GM12872 (cell line): ENCODE measurements at regions not wholly inside any gene's neighbourhood (a gene's known extent, or its start where the extent isn't known, plus 50 kb on each side); places are given as distances from the start of the nearest gene placed in this dataset.

Source experiments
- TF ChIP-seq, protein P1 (sequence below): IDR thresholded peaks from 3 replicates; pipeline ENCODE4 v1.5.1; 2011; ENCODE audit warnings: low read depth, mild to moderate bottlenecking, low read length, moderate library complexity; ENCODE audit not compliant: insufficient read depth

DNA sequence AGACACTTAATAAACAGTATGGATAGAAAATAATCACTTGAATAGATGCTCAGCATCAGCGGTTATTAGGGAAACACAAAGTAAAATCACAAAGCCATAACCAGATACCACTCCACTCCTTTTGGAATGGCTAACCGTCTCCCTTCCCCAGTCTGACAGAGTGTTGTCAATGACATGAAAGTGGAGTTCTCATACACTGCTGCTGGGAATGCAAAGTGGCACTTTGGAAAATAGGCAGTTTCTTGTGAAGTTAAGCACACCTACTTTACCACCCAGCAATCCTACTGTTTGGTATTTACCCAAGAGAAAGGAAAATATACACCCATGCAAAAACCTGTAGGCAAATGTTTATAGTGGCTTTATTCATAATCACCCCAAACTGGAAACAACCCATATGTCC is 81.0 kb upstream of the KLHL25 start:
- TF ChIP-seq, protein P1, sequence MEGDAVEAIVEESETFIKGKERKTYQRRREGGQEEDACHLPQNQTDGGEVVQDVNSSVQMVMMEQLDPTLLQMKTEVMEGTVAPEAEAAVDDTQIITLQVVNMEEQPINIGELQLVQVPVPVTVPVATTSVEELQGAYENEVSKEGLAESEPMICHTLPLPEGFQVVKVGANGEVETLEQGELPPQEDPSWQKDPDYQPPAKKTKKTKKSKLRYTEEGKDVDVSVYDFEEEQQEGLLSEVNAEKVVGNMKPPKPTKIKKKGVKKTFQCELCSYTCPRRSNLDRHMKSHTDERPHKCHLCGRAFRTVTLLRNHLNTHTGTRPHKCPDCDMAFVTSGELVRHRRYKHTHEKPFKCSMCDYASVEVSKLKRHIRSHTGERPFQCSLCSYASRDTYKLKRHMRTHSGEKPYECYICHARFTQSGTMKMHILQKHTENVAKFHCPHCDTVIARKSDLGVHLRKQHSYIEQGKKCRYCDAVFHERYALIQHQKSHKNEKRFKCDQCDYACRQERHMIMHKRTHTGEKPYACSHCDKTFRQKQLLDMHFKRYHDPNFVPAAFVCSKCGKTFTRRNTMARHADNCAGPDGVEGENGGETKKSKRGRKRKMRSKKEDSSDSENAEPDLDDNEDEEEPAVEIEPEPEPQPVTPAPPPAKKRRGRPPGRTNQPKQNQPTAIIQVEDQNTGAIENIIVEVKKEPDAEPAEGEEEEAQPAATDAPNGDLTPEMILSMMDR: no peak

- TF ChIP-seq, protein P1: no peak
Observed at GRCh38 chr15:85878828-85879225, 84.1 kb upstream of the KLHL25 start.

GRCh38 chr15:85879334-85880163 is 84.8 kb upstream of the KLHL25 start:
- TF ChIP-seq, protein P1: no peak

DNA sequence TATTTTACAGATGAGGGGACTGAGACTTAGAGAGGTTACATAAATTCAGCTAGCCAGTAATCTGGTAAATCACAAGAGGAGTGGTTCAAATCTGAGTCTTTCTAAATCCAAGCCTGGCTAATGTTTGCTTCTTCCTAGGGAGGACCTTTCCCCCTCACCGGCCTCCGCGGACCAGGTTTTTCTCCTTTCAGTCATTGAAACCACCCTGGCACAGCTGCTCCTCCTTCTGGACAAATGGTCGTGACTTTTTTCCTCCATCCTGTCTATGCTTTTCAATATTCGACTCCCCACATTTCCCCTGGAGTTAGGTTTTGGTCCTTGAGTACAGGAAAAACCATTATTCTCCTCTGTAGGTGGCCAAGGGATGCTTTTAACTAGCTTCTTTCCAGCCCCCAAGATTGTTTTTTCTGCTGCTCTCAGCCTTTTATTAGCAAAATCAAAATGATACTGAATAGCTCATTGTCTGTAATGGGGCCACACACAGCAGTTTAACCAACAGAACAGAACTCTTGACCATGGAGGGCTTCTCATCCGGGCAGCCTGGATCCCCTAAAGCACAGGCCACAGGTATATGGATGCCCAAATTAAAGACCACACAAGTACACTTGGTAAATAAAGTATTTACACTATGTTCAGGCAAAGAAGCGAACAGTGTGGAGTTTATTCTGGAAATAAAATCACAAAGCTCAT is 85.9 kb upstream of the KLHL25 start:
- TF ChIP-seq, protein P1: no peak

- TF ChIP-seq, protein P1: no peak
Observed at GRCh38 chr15:85886309-85886811, 91.6 kb upstream of the KLHL25 start.

DNA sequence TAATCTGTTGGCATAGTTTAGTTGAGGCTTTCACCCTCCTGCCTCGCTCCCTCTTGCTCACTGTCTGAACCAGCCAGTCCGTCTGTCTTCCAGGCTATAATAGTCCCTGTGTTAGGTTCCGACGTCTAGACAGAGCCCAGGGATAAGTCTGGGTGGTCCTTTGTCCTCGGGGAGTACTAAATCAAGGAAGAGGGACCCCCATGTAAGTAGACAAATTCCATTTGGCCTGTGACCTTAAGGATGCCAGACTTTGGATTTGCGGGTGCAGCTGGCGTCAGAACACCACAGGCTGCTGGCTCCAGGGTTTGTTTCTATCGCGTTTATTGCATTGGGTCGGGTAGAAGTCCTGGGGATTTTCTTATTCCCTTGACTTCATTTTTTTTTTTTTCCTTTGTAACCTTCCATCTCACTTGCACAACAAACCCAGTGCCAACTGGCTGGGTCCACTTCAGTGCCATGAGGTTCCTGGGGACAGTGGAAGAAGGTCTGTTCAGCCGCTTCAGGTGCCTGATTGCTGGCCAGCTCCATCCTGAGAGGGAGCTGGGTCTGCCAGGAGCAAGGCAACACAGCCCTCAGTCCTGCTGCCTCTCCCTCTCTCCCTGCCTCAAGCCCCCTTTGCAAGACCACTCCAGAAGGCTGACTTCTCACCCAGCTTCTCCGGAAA is 95.4 kb upstream of the KLHL25 start:
- TF ChIP-seq, protein P1: no peak

- TF ChIP-seq, protein P1: no peak
Observed at GRCh38 chr15:85890620-85890980, 95.9 kb upstream of the KLHL25 start.
